Naive thymus-derived CD4-positive, alpha-beta T cell (primary cell): ENCODE measurements at regions not wholly inside any gene's neighbourhood (a gene's known extent, or its start where the extent isn't known, plus 50 kb on each side); places are given as distances from the start of the nearest gene placed in this dataset.

Source experiments
- ATAC-seq: fragments of 150-1000 bp; cut with Tn5 transposase; 2 replicates; pipeline ENCODE4 v1.10.0; 2021; ENCODE audit warnings: mild to moderate bottlenecking, moderate library complexity
- CTCF ChIA-PET: fragments of 350-600 bp; sonication (Branson Sonifier 250); formaldehyde crosslinking; loops from one replicate; lab custom pipeline; 2021; ENCODE audit warnings: antibody characterized with exemption; lab: Charles Lee
- POLR2A ChIA-PET: fragments of 350-600 bp; sonication (Branson Sonifier 250); formaldehyde crosslinking; loops from one replicate; lab custom pipeline; 2021; ENCODE audit warnings: antibody characterized with exemption, inconsistent platforms; lab: Charles Lee
- DNase-seq, 9 donors: peaks; one replicate each; pipeline versions ENCODE4 v3.0.0 to v3.0.0-alpha.2; 2020 to 2022; ENCODE audit warnings: mixed read lengths in 1 of 9
- H3K27ac ChIP-seq: one replicate; pipeline ENCODE4 v1.7.0; 2013; ENCODE audit warnings: mild to moderate bottlenecking, low read depth, low read length, moderate library complexity
- H3K27me3 ChIP-seq, 2 donors: one replicate each; pipeline ENCODE4 v1.7.0; 2013; ENCODE audit warnings: low read length in 2 of 2, mild to moderate bottlenecking in 2 of 2, moderate library complexity in 2 of 2; ENCODE audit not compliant: control insufficient read depth in 2 of 2, insufficient read depth in 2 of 2
- H3K36me3 ChIP-seq, 3 experiments: 1 replicate in 2 of 3; 2 replicates in 1 of 3; pipeline ENCODE4 v1.7.0; 2013; ENCODE audit warnings: low read length in 3 of 3, mild to moderate bottlenecking in 3 of 3, moderate library complexity in 1 of 3; ENCODE audit not compliant: insufficient read depth in 3 of 3, control insufficient read depth in 2 of 3
- H3K4me1 ChIP-seq, 2 donors: one replicate each; pipeline ENCODE4 v1.7.0; 2013; ENCODE audit warnings: low read length in 2 of 2, mild to moderate bottlenecking in 2 of 2, moderate library complexity in 1 of 2; ENCODE audit not compliant: control insufficient read depth in 2 of 2, insufficient read depth in 2 of 2
- H3K4me3 ChIP-seq: 2 replicates; pipeline ENCODE4 v1.7.0; 2013; ENCODE audit warnings: mild to moderate bottlenecking, low read length
- H3K9me3 ChIP-seq, 3 experiments: 1 replicate in 2 of 3; 2 replicates in 1 of 3; pipeline ENCODE4 v1.7.0; 2013; ENCODE audit warnings: low read length in 3 of 3; ENCODE audit not compliant: control insufficient read depth in 2 of 3
- H3K27ac Mint-ChIP-seq, 9 donors: one replicate each; pipeline ENCODE4 v1.8.0; 2020 to 2022; ENCODE audit warnings: mixed read lengths in 9 of 9, mild to moderate bottlenecking in 8 of 9, moderate library complexity in 5 of 9, inconsistent platforms in 2 of 9
- H3K27me3 Mint-ChIP-seq, 5 donors: one replicate each; pipeline ENCODE4 v1.8.0; 2021 to 2022; ENCODE audit warnings: mixed read lengths in 5 of 5, mild to moderate bottlenecking in 1 of 5
- H3K36me3 Mint-ChIP-seq, 5 donors: one replicate each; pipeline ENCODE4 v1.8.0; 2020 to 2022; ENCODE audit warnings: mixed read lengths in 5 of 5, mild to moderate bottlenecking in 3 of 5, inconsistent platforms in 1 of 5
- H3K4me1 Mint-ChIP-seq, 7 donors: one replicate each; pipeline ENCODE4 v1.8.0; 2020 to 2022; ENCODE audit warnings: mixed read lengths in 7 of 7, mild to moderate bottlenecking in 3 of 7, inconsistent platforms in 1 of 7
- H3K4me3 Mint-ChIP-seq, 10 donors: one replicate each; pipeline ENCODE4 v1.8.0; 2020 to 2022; ENCODE audit warnings: mild to moderate bottlenecking in 10 of 10, mixed read lengths in 10 of 10, moderate library complexity in 6 of 10, inconsistent platforms in 2 of 10
- H3K9me3 Mint-ChIP-seq, 11 donors: one replicate each; pipeline ENCODE4 v1.8.0; 2020 to 2022; ENCODE audit warnings: mixed read lengths in 11 of 11, mild to moderate bottlenecking in 4 of 11, inconsistent platforms in 1 of 11, moderate library complexity in 1 of 11
- intact Hi-C, 2 donors: fragments of 100-400 bp; cut with micrococcal nuclease; formaldehyde crosslinking; loops; one replicate each; pipeline ENCODE4 v1.15.1; 2023

DNA sequence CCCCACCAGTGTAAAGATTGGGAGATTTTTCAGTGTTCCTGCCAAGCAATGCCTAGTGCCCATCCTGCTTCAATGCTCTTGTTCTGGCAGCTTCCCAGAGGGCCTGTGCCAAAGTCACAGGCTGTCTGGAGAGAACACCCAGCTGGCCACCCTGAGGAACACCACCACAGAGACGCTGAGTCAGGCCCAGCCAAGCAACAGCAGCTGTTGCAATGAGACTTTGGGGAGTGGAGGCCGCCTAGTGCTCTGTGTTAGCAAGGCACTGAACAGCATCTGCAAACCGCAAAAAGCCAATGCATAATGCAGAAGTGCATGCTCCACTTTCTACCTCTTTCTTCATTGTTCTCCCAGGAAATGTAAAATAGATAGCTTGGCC lies 168.1 kb downstream of the NXPE2 start:
- no peaks in the 10 kb centered on the region for H3K9me3 ChIP-seq
- Mint-ChIP-seq H3K4me1 (peaks cover 0 to 5% (median 0%) of the 10 kb centered on the region in 7 donors), H3K27me3 (peaks cover 0 to 29% (median 8%) of the 10 kb centered on the region in 5 donors), H3K36me3 (no peaks in the 10 kb centered on the region), H3K9me3 (peaks cover 0 to 5% (median 0%) of the 10 kb centered on the region in 11 donors), H3K4me3 (no peak overlapping the region), H3K27ac (no peak overlapping the region)
- ChIA-PET CTCF (interaction anchor here (0.5 kb wide), 1 partner anchor 9 kb away, joined by 4 read pairs; no protein-coding TSS in a partner anchor), POLR2A (no interaction called here)
- no peaks in the 10 kb centered on the region for H3K36me3 ChIP-seq
- no peaks in the 10 kb centered on the region for H3K4me1 ChIP-seq
- no peak overlapping the region for H3K27ac ChIP-seq
- H3K4me3 ChIP-seq = no peak overlapping the region
- no peak for DNase-seq
- no peak for ATAC-seq
- intact Hi-C loops = no loop called here
- H3K27me3 ChIP-seq = no peaks in the 10 kb centered on the region

GRCh38 chr11:114847306-114847975 lies 169.1 kb downstream of the NXPE2 start:
- Mint-ChIP-seq H3K4me3 (no peak overlapping the region), H3K4me1 (peaks cover 0 to 5% (median 0%) of the 10 kb centered on the region in 7 donors), H3K9me3 (peaks cover 0 to 4% (median 0%) of the 10 kb centered on the region in 11 donors), H3K36me3 (no peaks in the 10 kb centered on the region), H3K27me3 (peaks cover 0 to 29% (median 10%) of the 10 kb centered on the region in 5 donors), H3K27ac (no peak overlapping the region)
- ChIA-PET CTCF (no interaction called here), POLR2A (no interaction called here)
- Histone ChIP-seq H3K4me1 (no peaks in the 10 kb centered on the region), H3K36me3 (no peaks in the 10 kb centered on the region), H3K4me3 (no peak overlapping the region), H3K9me3 (no peaks in the 10 kb centered on the region), H3K27ac (no peak overlapping the region), H3K27me3 (no peaks in the 10 kb centered on the region)
- ATAC-seq (no peak), DNase-seq (no peak)
- intact Hi-C loops = no loop called here

- POLR2A ChIA-PET = no interaction called here
- Histone ChIP-seq H3K27ac (no peak overlapping the region), H3K4me3 (no peak overlapping the region), H3K9me3 (no peaks in the 10 kb centered on the region), H3K36me3 (no peaks in the 10 kb centered on the region), H3K4me1 (no peaks in the 10 kb centered on the region), H3K27me3 (no peaks in the 10 kb centered on the region)
- CTCF ChIA-PET = no interaction called here
- no peaks in the 10 kb centered on the region for H3K36me3 Mint-ChIP-seq
- H3K4me1 Mint-ChIP-seq = peaks cover 0 to 5% (median 0%) of the 10 kb centered on the region in 7 donors
- peaks cover 0 to 29% (median 10%) of the 10 kb centered on the region in 5 donors for H3K27me3 Mint-ChIP-seq
- no peak for ATAC-seq
- H3K27ac Mint-ChIP-seq = no peak overlapping the region
- intact Hi-C loops = no loop called here
- no peak for DNase-seq
- H3K9me3 Mint-ChIP-seq = peaks cover 0 to 4% (median 0%) of the 10 kb centered on the region in 11 donors
- H3K4me3 Mint-ChIP-seq = no peak overlapping the region
Observed at GRCh38 chr11:114848027-114848426, 169.7 kb downstream of the NXPE2 start.

GRCh38 chr11:114857281-114857680 lies 179.0 kb downstream of the NXPE2 start:
- DNase-seq = no peak
- POLR2A ChIA-PET = no interaction called here
- no peak overlapping the region for H3K27ac Mint-ChIP-seq

DNA sequence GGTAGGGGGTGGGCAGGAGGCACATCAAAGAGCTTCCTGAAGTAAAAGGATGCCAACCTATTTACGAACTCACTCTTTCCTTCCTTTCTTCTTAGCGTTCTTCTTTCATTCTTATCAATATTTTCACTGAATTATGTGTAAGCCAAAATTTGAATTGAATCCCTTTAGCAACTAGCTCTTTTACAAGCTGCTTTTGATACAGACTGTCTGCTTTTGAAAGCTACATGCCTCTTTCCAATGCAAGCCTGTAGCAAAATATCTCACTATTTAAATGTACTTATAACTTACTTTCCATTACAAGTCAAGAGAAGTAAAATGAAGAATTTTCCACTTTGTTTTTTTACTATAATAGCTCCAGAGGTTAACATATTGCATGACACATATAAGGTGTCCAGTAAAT lies 186.6 kb downstream of the NXPE2 start:
- ChIA-PET CTCF (no interaction called here), POLR2A (no interaction called here)
- intact Hi-C loops = no loop called here
- peaks cover 0 to 8% (median 2%) of the 10 kb centered on the region in 11 donors for H3K9me3 Mint-ChIP-seq
- Histone ChIP-seq H3K27ac (no peak overlapping the region), H3K4me1 (no peaks in the 10 kb centered on the region), H3K36me3 (no peaks in the 10 kb centered on the region), H3K9me3 (no peaks in the 10 kb centered on the region), H3K4me3 (no peak overlapping the region), H3K27me3 (no peaks in the 10 kb centered on the region)
- DNase-seq (no peak), ATAC-seq (no peak)
- no peak overlapping the region for H3K4me3 Mint-ChIP-seq
- H3K36me3 Mint-ChIP-seq = no peaks in the 10 kb centered on the region
- H3K27ac Mint-ChIP-seq = no peak overlapping the region
- no peaks in the 10 kb centered on the region for H3K4me1 Mint-ChIP-seq
- H3K27me3 Mint-ChIP-seq = peaks cover 0 to 18% (median 6%) of the 10 kb centered on the region in 5 donors

More at GRCh38 chr11:114857281-114857680, 179.0 kb downstream of the NXPE2 start:
- Mint-ChIP-seq H3K4me3 (no peak overlapping the region), H3K27me3 (peaks cover 0 to 24% (median 9%) of the 10 kb centered on the region in 5 donors), H3K36me3 (no peaks in the 10 kb centered on the region), H3K4me1 (no peaks in the 10 kb centered on the region), H3K9me3 (peaks cover 0 to 23% (median 7%) of the 10 kb centered on the region in 11 donors)
- no peaks in the 10 kb centered on the region for H3K9me3 ChIP-seq
- H3K27me3 ChIP-seq = no peaks in the 10 kb centered on the region
- H3K27ac ChIP-seq = no peak overlapping the region
- intact Hi-C loops = no loop called here
- CTCF ChIA-PET = interaction anchor here (0.7 kb wide), 1 partner anchor 23 kb away, joined by 3 read pairs; no protein-coding TSS in a partner anchor
- no peak for ATAC-seq
- no peaks in the 10 kb centered on the region for H3K4me1 ChIP-seq
- no peak overlapping the region for H3K4me3 ChIP-seq
- no peaks in the 10 kb centered on the region for H3K36me3 ChIP-seq

GRCh38 chr11:114876234-114876633 lies 197.9 kb downstream of the NXPE2 start:
- Mint-ChIP-seq H3K36me3 (no peaks in the 10 kb centered on the region), H3K4me3 (no peak overlapping the region), H3K9me3 (no peaks in the 10 kb centered on the region), H3K27me3 (peaks cover 0 to 11% (median 0%) of the 10 kb centered on the region in 5 donors), H3K4me1 (no peaks in the 10 kb centered on the region), H3K27ac (no peak overlapping the region)
- Histone ChIP-seq H3K4me3 (no peak overlapping the region), H3K9me3 (no peaks in the 10 kb centered on the region), H3K4me1 (peaks cover 0 to 3% of the 10 kb centered on the region in 2 donors), H3K36me3 (no peaks in the 10 kb centered on the region), H3K27ac (no peak overlapping the region), H3K27me3 (no peaks in the 10 kb centered on the region)
- no peak for ATAC-seq
- DNase-seq = no peak
- ChIA-PET CTCF (no interaction called here), POLR2A (no interaction called here)
- intact Hi-C loops = no loop called here

DNA sequence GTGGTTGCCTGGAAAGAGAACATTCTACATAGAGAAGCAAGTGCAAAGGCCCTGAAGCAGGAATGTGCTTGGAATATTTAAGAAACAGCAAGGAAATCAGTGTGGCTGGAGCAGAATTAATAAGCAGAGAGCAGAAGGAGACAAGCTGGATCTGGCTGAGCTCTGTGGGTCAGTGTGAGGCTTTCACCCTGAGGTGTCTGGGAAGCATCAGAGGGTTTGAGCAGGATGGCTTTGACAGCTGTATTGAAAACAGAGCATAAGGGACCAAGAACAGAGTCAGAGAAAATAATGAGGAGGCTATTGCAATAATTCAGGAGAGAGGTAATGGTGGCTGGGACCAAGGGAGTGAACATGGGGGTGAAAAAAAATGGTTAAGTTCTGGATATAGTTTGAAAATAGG lies 199.6 kb downstream of the NXPE2 start:
- H3K27ac ChIP-seq = no peak overlapping the region
- ATAC-seq (no peak), DNase-seq (no peak)
- peaks cover 0 to 10% of the 10 kb centered on the region in 2 donors for H3K4me1 ChIP-seq
- H3K4me3 ChIP-seq = no peak overlapping the region
- no peaks in the 10 kb centered on the region for H3K36me3 Mint-ChIP-seq
- no peaks in the 10 kb centered on the region for H3K4me1 Mint-ChIP-seq
- no peaks in the 10 kb centered on the region for H3K27me3 ChIP-seq
- no peaks in the 10 kb centered on the region for H3K9me3 ChIP-seq
- intact Hi-C loops = no loop called here
- H3K4me3 Mint-ChIP-seq = no peak overlapping the region
- peaks cover 0 to 8% (median 0%) of the 10 kb centered on the region in 5 donors for H3K27me3 Mint-ChIP-seq
- H3K27ac Mint-ChIP-seq = no peak overlapping the region
- POLR2A ChIA-PET = no interaction called here
- no peaks in the 10 kb centered on the region for H3K9me3 Mint-ChIP-seq
- CTCF ChIA-PET = no interaction called here
- no peaks in the 10 kb centered on the region for H3K36me3 ChIP-seq
